SIG-M5 treated with dmso at 0.1 percent for 504 hours (cell line): ENCODE measurements at regions not wholly inside any gene's neighbourhood (a gene's known extent, or its start where the extent isn't known, plus 50 kb on each side); places are given as distances from the start of the nearest gene placed in this dataset.
"Not testable (repeated sequence)": the region's sequence is repeated elsewhere in the genome, so short reads cannot be mapped to it uniquely, and the experiment has no call there.

Source experiments
- DNase-seq: peaks from one replicate; lab custom pipeline; 2025; ENCODE audit not compliant: unreplicated experiment; lab: John Stamatoyannopoulos, UW

DNA sequence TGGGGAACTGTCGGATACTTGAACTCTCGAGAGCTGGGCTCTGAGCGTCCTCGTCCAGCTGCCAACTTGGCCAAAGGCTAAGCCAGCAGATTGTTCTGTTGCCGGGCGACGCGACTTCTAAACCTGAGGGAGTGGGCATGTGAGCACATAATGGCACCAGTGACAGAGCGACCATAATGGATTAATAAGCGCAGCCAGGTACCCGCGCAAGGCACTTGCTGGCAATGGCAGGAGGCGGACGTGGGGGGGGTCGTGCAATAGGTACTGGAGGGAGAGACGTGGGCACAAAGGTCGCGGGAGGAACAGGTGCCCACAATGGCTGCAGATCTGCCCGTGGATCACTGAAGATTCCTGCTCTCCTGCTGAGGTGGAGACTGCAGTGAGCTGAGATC lies 1368.7 kb downstream of the CDH12 start:
- not testable (repeated sequence) for DNase-seq

DNA sequence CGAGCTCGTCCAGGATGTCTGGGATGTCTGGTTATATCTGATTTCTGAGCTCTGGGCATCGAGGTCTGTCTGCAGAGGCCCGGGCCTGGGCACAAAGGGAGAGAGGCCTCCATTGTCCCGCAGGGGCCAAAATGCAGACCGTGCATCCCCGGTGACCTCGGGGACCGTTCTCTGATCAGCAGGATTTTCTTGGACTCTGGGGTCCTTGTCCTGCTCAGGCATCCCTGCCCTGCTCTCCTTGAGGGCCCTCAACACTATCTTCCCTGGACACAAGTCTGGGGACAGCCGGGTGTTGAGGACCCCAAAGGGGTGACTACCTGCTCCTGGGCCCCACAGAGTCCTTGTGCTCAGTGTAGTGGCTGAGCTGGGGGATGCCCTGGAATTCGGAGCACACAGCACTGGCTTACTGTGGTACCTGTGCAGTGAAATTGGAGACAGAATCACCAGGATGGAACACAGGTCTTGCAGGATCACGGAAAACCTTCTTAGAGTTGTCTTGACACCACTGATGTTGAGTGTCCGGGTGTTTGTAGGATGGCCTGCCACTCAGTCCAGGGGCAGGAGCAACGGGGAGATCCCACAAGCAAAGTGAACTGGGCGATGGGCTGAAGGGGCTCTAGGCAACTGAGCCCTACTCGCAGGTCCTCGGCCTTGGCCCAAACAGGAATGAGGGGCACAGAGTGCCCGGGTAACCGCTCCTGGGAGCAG lies 1369.2 kb downstream of the CDH12 start:
- not testable (repeated sequence) for DNase-seq

DNA sequence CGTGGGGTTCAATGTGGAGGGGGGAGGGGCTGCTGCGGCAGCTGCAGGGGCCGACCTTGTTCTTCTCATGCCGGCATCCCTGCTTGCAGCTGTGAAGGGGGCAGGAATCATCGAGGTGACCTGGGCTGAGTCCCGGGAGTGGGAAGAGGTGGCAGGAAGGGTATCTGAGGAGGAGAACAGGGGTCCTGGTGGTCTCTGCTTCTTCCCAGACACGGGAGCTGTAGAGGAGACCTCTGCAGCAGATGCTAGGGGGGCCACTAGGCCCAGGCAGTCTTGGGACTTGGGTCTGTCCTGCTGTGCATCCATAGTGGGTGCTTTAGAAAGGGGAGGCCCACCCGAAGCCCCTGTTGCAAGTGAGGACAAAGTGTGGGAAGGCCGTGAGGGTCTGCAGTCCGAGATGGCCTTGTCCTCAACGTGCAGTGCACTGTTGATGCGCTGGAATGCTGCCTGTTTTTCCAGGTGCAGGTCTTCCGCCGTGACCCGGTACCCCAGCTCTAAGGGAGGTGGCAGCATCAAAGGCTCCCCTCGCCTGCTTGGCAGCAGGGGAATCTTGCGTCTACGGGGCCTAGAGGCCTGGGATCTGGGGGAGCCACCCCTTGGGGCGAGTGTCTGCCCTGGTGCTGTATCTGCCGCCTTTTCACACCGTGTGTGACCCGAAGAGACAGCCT lies 1370.0 kb downstream of the CDH12 start:
- DNase-seq, result not testable (repeated sequence)

DNA sequence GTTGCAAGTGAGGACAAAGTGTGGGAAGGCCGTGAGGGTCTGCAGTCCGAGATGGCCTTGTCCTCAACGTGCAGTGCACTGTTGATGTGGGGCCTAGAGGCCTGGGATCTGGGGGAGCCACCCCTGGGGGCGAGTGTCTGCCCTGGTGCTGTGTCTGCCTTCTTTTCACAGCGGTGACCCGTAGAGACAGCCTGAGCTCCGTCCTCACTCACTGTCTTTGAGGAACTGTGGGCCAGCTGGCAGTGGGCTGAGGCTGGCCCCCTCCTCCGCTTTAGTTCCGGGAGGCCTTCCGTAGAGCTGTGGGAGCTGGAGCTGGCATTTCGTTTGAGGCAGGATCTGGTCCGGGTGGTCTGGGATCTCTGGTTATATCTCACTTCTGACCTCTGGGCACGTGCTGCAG lies 1370.6 kb downstream of the CDH12 start:
- not testable (repeated sequence) for DNase-seq

DNA sequence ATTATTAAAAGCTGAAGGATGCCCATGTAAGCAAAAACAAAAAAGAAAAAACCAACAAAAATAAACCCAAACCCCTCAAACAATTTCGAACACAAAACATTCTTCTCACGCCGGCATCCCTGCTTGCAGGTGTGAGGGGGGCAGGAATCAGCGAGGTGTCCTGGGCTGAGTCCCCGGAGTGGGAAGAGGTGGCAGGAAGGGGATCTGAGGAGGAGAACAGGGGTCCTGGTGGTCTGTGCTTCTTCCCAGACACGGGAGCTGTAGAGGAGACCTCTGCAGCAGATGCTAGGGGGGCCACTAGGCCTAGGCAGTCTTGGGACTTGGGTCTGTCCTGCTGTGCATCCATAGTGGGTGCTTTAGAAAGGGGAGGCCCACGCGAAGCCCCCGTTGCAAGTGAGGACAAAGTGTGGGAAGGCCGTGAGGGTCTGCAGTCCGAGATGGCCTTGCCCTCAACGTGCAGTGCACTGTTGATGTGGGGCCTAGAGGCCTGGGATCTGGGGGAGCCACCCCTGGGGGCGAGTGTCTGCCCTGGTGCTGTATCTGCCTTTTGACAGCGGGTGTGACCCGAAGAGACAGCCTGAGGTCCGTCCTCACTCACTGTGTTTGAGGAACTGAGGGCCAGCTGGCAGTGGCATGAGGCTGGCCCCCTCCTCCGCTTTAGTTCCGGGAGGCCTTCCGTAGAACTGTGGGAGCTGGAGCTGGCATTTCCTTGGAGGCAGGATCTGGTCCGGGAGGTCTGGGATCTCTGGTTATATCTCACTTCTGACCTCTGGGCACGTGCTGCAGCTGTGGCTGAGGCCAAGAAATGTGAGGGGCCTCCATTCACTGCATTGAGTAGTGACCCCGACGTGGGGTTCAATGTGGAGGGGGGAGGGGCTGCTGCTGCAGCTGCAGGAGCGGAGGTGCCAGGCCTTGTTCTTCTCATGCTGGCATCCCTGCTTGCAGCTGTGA lies 1371.5 kb downstream of the CDH12 start:
- DNase-seq, result not testable (repeated sequence)

DNA sequence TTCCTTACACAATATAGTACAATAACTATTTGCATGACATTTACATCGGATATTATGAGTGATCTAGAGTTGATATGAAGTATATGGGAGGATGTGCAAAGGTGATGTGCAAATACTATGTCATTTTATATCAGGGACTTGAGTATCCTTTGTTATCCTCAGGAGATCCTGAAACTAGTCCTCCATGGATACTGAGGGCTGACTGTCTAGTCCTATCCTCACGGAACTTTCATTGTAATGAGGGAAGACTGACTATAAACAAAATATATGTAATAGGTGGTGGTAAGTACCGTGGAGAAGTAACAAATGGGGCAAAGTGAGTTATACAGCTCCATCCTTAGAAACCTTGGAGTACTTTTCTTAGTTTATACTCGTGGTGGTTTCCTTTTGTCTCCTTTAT lies 1373.1 kb downstream of the CDH12 start:
- DNase-seq, result not testable (repeated sequence)

DNA sequence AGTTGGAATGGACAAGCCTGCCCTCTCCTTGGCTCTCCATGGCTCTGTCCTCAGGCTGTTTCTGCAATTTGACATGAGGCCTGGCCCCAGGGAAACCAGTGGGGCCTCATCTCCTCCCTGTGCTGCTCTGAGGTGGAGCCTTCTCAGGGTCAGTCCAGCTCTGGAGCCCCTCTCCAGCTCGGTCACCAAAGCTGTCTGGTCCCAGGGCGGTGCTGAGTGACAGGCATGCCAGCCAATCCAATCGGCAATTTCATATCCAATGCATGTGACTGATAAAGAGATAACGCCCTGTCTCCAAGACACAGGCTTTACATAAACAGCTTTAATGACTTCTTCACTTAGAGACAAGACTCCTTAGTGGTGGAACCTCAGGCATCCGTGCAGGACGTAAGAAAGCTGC lies 1379.2 kb downstream of the CDH12 start:
- not testable (repeated sequence) for DNase-seq

DNA sequence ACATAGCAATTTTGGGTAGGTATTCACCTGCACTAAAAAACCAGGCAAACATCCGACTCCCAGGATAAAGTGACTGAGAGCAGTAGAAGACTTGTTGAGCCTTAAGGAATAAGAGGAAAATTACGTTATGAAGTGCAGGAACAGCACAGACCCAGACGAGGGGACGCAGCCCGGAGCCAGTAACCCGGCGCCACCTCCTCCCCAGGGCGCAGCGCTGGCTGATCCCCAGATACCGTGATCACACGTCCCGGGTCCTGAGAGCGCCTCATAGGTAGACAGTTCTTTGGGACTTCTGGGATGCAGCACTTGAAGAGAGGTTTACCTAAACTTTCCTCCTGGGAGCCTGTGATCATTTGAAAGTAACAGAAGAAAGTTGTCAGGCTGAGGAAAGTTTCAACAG lies 1379.7 kb downstream of the CDH12 start:
- not testable (repeated sequence) for DNase-seq

DNA sequence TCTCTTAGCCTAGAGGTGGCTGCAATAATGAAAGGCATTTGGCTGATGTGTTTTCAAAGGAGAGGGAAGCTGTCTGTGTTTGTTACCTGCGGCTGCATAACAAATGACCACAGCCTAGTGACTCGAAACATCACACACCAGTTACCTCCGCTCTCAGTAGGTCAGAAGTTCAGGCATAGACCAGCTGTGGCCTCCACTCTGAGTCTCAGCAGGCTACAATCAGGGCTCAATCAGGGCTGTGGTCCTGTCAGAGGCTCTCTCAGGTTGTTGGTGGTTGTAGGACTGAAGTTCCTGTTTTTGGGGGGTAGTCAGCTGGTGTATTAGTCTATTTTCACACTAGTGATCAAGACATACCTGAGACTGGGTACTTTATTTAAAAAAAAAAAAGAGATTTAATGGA lies 1381.5 kb downstream of the CDH12 start:
- not testable (repeated sequence) for DNase-seq

DNA sequence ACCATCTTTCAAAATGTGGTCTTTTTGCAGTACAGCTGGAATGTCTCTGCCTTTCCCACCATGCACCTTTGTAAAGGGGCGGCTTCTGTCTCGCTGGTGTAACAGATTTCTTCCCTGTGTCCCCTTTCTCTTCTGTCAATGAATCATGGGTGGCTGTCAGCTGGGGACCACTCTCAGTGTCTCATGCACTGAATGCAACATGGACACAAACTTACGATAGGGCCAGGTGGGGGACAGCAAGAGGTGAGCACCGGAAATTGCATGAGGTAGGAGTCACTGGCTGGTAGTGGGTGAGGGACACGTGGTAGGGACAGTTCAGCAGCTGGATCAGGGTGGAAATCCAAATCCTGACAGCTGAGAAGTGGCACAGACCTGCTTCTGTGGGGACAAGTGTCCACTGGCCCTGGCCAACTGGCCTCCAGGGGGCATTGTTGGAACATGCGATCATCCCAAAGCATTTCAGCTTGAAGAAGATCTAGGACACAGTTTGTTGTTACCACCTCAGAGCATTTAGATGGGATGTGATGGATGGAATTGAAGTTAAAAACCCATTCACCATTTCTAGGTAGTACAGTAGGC lies 1383.5 kb downstream of the CDH12 start:
- DNase-seq, result peak; percentile 1

DNA sequence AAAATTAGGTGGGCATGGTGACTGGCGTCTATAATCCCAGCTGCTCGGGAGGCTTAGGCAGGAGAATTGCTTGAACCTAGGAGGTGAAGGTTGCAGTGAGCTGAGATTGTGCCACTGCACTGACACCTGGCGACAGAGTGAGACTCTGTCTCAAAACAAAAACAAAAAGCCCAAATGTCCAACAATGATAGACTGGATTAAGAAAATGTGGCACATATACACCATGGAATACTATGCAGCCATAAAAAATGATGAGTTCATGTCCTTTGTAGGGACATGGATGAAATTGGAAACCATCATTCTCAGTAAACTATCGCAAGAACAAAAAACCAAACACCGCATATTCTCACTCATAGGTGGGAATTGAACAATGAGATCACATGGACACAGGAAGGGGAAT lies 1385.6 kb downstream of the CDH12 start:
- not testable (repeated sequence) for DNase-seq

DNA sequence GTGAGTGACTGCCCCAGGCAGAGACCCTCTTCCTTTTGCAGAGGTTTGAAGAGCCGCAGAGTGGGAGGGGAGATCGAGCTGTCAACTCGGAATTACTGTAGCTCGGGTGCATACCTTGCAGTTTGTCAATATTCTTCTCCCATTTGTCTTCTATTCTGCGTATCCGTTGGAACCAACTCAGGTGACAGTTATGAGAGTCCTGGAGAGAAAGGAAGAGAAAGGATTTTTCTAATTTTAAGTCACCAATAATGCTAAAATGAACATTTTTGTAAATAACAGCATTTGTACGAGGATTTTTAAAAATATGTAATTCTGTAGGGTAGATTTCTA lies 1393.4 kb downstream of the CDH12 start:
- DNase-seq, result not testable (repeated sequence)

DNA sequence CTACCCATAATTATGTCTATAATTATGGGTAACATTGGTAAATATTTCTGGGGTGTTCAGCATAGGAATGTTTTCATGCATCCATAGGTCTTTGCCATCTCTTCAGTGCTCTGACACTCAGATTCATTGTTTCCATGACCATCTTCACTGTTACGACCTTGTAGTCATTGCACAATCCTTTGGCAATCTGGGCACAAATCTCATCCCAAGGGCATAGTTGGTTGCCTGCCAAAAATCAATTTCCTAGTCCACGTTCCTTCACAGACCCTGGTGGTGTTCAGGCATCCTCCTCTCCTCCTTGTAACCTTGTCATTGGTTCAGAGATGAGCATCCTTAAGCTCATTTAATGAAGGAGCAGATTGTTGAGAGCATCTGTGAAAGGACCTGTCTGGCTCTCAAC lies 1400.7 kb downstream of the CDH12 start:
- DNase-seq, result no peak

DNA sequence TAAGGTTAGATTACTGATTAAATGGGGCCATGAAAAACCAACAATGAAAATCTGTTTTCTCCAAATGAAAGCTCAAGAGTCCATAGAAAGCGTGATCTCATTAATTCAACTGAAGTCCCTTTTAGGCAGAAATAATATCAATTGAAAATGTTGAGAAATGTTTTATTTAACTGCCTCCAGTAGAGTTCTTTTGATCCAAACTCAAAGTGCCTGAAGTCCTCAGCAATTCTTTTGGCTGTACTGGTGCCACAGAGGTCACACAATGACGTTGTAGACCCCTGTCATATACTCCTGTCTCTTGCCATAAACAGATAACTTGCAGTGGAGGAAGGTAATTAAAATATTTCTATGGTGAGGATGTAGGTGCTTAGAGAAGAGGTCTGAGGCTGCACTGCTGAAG lies 1420.5 kb downstream of the CDH12 start:
- DNase-seq, result no peak

DNA sequence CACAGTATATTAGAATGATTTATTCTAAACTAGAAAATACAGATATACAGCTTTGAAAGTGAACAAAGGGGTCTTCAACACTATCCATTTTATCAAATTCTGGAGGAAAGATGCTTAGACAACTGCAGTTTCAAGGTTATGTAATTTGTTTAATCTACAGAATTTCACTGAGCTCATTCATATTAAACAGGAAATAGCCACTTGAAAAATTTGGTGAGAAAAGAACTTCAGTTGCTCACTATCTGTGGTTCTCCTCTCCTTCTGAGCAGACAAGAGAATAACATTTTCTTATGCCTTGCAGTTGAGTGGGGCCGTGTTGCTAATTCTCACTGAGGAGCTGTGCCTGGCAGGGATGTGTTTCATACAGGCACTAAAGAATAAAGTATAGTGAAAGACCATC lies 1428.2 kb downstream of the CDH12 start:
- no peak for DNase-seq

DNA sequence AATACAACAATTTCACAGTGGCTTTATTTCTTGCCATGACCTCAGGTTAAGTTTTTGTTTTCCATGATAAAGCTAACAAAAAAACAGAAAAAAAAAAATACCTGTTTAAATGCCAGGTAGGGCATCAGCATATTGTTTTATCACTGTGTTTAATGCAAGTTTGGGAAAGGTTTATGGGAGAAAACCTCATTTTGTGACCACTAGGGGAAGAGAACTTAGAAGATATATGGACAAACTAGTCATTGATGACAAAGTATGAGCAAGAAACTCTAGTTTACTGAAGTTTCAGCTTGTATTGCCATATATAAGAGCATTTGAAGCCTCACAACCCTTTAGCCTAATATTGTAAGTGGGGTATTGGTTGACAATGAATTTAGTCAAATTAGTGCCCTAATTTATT lies 1431.4 kb upstream of the CDH18 start:
- no peak for DNase-seq

DNA sequence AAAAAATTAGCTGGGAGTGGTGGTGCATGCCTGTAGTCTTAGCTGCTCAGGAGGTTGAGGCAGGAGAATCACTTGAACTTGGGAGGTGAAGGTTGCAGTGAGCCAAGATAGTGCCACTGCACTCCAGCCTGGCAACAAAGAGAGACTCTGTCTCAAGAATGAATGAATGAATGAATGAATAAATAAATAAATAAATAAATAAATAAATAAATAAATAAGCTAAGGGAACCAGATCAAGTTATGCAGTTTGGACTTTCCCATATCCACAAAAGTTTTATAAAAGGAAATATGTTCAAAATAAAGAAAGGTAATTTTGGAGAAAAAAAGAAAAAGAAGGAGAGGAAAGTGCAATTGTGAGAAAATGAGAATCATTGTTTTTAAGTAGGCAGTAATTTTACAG lies 1414.1 kb upstream of the CDH18 start:
- DNase-seq, result not testable (repeated sequence)

DNA sequence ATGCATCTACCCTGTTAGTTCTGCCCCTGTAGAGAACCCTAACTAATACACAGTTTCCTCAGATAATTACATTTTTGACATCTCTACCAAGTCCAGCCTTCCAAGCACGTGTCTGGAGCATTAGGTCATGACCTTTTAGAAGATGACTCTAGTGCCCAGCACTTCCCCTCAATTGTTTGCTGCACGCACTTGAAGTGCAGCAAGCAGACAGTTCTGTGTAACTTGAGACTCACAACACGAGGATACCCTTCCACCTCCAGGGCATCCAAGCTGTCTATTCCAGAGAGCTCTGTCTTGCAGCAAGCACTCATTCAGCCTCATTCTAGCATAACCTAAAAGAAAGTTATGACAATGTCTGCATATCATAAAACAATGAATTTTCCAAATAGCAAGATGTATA lies 1410.5 kb upstream of the CDH18 start:
- DNase-seq, result no peak

DNA sequence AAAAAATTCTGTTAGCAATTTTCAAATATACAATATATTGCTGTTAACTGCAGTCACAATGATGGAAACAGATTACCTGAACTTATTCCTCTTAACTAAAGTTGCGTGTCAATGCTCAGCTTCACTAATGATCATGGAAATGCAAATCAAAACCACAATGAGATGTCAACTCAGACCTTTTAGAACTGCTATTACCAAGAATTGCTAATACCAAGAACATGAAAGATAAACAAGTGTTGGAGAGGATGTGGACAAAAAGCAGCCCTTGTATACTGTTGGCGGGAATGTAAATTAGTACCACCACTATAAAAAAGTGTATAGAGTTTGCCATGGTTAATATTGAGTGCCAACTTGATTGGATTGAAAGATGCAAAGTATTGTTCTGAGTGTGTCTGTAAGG lies 1409.7 kb upstream of the CDH18 start:
- DNase-seq, result no peak

DNA sequence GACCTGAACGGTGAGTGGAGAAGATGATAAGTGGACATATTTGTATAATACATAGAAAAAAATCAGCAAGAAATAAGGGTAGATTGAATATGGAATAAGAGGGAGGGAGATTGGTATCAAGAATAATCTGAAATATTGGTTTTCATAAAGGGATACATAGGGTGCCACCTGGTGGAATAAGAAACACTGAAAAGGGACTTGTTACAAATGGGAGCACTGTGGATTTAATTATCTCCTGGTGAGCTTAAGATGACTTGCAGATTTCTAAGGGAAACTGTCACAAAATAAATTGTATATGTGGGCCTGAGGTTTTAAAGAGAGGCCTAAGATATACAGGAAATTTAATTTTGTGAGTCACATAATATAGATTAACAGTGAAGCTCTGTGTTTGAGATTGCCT lies 1403.5 kb upstream of the CDH18 start:
- no peak for DNase-seq

DNA sequence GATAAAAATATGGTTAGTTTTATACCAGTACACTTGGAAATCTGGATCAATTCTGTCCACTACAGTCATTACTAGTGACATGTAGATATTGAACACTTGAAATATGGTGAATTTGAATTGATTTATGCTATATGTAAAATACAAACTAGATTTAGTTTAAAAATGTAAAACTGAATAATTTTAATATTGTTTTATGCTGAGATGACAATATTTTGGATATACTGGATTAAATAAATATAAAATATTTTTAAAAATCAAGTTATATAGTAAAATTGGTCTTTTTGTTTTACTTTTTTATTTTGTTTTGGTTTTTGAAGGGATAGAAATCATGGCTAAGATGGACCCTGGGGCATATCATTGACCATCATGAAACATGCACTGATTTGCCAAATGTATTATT lies 1372.8 kb upstream of the CDH18 start:
- DNase-seq, result not testable (repeated sequence)

DNA sequence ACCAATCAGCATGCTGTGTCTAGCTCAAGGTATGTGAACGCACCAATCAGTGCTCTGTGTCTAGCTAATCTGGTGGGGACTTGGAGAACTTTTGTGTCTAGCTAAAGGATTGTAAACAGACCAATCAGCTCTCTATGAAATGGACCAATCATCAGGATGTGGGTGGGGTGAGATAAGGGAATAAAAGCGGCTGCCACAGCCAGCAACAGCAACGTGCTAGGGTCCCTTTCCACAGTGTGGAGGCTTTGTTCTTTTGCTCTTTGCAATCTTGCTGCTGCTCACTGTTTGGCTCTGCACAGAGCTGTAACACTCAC lies 1353.9 kb upstream of the CDH18 start:
- DNase-seq, result not testable (repeated sequence)
